ENCODE measurements at regions not wholly inside any gene's neighbourhood (a gene's known extent, or its start where the extent isn't known, plus 50 kb on each side); places are given as distances from the start of the nearest gene placed in this dataset.

DNA sequence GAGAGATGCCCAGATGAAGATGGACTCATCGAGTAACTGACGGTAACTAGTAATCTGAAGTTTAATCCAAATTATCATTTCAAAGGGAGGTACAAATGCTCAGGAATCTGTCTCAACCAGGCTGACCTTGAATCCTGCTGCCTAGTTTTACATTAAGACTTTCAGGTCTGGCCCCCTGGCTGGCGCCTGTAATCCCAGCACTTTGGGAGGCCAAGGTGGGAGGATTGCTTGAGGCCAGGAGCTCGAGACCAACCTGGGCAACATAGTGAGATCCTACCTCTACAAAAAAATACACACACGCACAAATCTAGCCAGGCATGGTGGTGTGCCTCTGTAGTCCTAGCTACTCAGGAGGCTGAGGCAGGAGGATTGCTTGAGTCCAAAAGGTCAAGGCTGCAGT is 95.7 kb upstream of the AKT3 start:
- DNase-seq (ENCODE audit: low read depth): no peak
- no peak overlapping the region for H3K4me3 ChIP-seq (ENCODE audit: low read length)
- TF ChIP-seq, protein P1, sequence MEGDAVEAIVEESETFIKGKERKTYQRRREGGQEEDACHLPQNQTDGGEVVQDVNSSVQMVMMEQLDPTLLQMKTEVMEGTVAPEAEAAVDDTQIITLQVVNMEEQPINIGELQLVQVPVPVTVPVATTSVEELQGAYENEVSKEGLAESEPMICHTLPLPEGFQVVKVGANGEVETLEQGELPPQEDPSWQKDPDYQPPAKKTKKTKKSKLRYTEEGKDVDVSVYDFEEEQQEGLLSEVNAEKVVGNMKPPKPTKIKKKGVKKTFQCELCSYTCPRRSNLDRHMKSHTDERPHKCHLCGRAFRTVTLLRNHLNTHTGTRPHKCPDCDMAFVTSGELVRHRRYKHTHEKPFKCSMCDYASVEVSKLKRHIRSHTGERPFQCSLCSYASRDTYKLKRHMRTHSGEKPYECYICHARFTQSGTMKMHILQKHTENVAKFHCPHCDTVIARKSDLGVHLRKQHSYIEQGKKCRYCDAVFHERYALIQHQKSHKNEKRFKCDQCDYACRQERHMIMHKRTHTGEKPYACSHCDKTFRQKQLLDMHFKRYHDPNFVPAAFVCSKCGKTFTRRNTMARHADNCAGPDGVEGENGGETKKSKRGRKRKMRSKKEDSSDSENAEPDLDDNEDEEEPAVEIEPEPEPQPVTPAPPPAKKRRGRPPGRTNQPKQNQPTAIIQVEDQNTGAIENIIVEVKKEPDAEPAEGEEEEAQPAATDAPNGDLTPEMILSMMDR (conservative IDR thresholded peaks at IDR 0.05; ENCODE audit: low read depth, low read length): no peak

DNA sequence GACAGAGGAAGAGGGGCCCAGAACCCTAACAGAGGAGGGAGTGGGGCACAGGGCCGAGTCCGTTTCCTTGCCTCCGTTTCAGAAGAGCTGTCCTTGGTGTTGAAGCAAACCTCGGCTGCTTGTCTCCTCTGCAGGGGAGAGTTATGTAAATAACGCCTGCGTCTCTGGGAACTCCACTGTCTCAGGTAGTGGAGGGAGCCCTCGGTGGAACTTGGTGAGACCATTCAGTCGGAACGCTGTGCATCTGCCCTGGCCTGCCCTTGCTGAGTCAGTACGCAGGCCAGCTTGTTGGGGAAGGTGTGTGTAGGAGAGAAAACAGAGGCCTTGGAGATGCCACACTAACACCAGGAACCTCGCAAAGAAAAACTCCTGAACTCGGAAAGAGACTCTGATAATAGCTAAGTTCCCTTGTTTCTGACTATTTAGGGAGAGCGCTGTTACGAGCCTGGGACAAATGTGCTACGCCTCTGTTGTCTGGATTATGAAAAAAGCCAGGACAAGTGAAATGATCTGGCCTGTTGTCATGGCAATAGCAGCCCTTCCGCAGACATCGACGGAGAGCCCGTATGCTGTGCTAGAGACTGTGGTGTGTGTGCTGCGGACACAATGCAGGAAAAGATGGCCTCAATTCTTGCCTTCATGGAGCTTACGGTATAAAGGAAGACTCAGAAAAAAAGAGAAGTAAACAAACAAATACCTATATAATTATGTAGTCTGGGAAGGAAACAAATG is 94.6 kb upstream of the AKT3 start:
- no peak overlapping the region for H3K4me3 ChIP-seq (ENCODE audit: low read length)
- DNase-seq (ENCODE audit: low read depth): no peak
- TF ChIP-seq, protein P1 (conservative IDR thresholded peaks at IDR 0.05; ENCODE audit: low read depth, low read length): no peak

DNA sequence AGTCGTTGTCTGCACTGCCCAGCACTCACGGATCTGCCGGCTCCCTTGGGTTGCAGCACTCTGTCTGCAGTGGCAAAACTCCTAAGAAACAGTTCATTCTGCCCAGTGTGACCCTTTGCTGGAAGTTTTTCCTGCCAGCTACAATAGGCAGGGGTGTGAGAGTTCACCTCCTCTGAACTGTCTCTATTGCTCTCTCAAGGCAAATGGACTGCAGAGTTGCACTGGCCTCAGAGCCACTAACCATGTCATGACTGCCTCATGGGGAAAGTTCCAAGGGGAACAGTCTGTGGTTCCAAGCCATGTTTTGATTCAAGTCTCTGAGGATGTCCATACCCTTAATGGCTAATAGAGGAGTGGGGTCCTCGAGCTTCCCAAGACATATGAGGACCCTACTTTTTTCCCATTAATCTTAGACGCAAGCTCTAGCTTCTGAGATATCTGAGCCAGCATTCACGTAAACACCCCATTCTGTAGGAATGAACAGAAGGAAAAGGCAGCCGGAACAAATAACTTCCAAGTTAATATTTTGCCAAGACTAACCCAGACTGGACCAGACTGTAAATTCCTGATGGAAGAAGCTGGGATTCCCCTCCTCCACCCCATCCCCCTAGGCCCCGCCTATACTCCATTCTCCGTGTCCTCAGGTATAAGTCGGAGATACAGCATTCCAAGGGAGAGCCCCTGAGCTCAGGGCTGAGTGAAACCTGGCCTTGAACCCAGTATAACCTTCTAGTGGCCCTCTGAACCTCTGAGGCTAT is 93.8 kb upstream of the AKT3 start:
- H3K4me3 ChIP-seq (ENCODE audit: low read length): no peak overlapping the region
- TF ChIP-seq, protein P1 (conservative IDR thresholded peaks at IDR 0.05; ENCODE audit: low read depth, low read length): no peak
- DNase-seq (ENCODE audit: low read depth): no peak

DNA sequence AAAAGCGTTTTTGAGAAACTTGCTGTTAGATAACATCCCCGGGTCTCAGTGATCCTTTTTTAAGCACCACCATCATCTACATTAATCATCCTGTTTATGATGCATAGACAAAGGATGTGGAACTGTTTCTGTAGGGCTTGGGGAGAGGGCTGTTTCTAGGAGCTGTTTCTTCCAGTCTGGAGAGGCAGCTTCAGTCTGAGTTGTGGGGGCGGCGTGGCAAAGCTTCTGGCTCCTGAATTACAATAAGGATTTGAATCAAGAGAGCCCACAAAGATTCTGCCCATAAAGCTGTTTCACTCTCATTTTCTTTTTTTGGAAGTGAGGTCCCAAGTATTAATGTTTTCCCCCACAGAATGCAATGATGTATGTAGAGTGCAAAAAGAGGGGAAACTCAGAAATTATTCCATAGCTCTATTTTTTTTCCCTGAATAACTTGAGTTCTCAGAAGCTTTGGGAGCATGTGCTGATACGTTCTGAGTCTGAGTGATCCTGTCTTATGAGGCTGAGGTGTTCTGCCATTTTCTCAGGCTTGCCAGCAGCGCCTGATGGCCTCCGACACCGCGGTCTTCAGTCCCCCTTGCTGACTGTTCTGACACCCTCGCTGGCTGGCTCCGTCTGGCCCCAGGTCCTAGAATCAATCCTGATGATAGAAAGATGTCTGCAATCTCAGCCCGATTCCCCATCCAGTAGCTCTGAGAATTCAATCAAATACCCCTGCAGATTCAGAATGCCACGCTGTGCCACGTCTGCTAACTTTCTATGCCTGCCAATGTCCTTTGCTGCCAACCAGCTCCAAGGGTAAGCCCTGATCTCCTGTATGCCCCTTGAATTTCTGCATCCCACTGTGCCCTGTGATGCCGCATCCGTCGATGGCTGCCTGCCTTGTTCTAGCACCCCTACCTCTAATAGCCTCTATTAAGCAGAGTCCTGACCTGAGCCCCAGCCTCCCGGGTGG is 92.4 kb upstream of the AKT3 start:
- TF ChIP-seq, protein P1 (conservative IDR thresholded peaks at IDR 0.05; ENCODE audit: low read depth, low read length): no peak
- H3K4me3 ChIP-seq (ENCODE audit: low read length): no peak overlapping the region
- DNase-seq (ENCODE audit: low read depth): no peak

DNA sequence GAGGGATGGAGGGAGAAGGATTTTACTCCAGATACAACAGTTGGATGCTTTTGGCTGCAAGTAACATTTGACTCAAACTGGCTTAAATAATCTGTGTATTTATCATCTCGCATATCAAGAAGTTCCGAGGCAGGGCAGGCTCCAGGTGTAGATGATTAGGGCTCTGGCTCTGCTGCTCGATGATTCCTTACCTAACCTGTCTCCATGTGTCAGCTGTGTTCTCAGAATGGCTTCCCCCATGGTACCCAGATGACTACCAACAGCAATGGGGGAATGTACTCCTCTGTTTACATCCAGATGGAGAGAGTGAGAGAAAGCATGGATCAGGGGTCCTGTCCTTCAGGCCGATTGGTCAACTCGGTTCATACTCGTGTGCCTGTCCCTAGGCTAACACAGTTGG is 90.4 kb upstream of the AKT3 start:
- no peak overlapping the region for H3K4me3 ChIP-seq (ENCODE audit: low read length)
- TF ChIP-seq, protein P1 (conservative IDR thresholded peaks at IDR 0.05; ENCODE audit: low read depth, low read length): no peak
- no peak for DNase-seq (ENCODE audit: low read depth)

DNA sequence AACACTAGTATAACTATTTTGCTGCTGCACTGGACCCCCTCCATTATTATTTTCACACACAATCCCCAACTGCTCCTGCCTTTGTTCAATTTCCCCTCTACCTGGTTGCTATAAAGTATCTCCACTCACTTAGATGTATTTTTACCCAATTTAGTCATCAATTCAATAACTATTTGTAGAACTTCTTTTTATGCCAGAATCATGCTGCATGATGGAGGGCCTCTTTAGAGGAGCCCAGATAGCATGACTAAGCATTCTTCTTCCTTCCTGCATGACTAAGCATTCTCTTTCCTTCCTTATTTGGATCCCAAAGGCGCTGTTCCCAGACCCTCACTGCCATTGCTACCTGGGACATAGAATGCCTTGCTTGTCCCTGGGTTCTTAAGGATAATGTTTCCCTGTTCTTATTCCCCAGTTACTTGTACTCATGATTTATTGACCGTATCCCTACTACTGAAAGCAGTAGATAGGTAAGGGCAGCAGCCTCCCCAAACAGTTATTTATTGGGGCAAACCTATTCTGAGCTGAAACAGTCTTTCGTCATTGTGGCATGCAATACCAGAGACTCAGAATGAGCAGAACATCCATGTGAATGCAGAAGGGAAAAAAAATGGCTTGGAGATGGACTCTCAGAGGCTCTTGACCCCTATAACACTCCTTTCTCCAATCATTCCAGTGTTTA is 89.3 kb upstream of the AKT3 start:
- DNase-seq (ENCODE audit: low read depth): no peak
- no peak overlapping the region for H3K4me3 ChIP-seq (ENCODE audit: low read length)
- TF ChIP-seq, protein P1 (conservative IDR thresholded peaks at IDR 0.05; ENCODE audit: low read depth, low read length): no peak

Data from retinal pigment epithelial cell (primary cell).